ENCODE measurements at regions not wholly inside any gene's neighbourhood (a gene's known extent, or its start where the extent isn't known, plus 50 kb on each side); places are given as distances from the start of the nearest gene placed in this dataset.

DNA sequence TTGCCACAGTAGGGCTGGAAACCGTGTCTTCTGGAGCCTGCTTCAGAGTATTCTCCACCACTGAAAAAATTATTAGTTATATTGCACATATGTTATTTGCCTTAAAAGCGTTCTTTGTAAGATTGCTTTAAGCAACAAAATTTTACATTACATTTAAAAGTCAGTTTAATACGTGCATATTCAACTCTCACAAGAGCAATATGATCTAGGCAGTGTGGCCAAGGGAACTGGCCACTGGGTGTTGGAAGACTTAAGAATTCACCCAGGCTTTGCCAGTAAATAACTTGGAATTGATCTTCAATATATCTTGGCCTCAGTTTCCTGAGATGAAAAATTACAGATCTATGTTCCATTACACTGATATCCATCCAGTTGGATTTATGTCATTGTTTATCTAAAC, 694.4 kb downstream of the EFNA5 start:
- TF ChIP-seq, protein P1, sequence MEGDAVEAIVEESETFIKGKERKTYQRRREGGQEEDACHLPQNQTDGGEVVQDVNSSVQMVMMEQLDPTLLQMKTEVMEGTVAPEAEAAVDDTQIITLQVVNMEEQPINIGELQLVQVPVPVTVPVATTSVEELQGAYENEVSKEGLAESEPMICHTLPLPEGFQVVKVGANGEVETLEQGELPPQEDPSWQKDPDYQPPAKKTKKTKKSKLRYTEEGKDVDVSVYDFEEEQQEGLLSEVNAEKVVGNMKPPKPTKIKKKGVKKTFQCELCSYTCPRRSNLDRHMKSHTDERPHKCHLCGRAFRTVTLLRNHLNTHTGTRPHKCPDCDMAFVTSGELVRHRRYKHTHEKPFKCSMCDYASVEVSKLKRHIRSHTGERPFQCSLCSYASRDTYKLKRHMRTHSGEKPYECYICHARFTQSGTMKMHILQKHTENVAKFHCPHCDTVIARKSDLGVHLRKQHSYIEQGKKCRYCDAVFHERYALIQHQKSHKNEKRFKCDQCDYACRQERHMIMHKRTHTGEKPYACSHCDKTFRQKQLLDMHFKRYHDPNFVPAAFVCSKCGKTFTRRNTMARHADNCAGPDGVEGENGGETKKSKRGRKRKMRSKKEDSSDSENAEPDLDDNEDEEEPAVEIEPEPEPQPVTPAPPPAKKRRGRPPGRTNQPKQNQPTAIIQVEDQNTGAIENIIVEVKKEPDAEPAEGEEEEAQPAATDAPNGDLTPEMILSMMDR (conservative IDR thresholded peaks at IDR 0.05; ENCODE audit: low read depth, low read length) = no peak
- no peak for TF ChIP-seq EZH2 (IDR thresholded peaks at IDR 0.05; ENCODE audit: borderline replicate concordance, low read depth, low read length, poor library complexity, severe bottlenecking)

Data from A673 (cell line).